Hepatocyte (in vitro differentiated cells): ENCODE measurements at regions not wholly inside any gene's neighbourhood (a gene's known extent, or its start where the extent isn't known, plus 50 kb on each side); places are given as distances from the start of the nearest gene placed in this dataset.

ENCODE experiments used
- DNase-seq: peaks from one replicate; pipeline ENCODE4 v3.0.0-alpha.2; 2016; ENCODE audit warnings: low spot score
- H2AFZ ChIP-seq: fragments of 200-600 bp; sonication (generic); 2 replicates; pipeline ENCODE4 v1.6.0; 2016; ENCODE audit warnings: antibody characterized with exemption, mild to moderate bottlenecking
- H3K27ac ChIP-seq: fragments of 200-600 bp; sonication (generic); 2 replicates; pipeline ENCODE4 v1.5.1; 2016; ENCODE audit warnings: mild to moderate bottlenecking
- H3K27me3 ChIP-seq: fragments of 200-600 bp; sonication (generic); 2 replicates; pipeline ENCODE4 v1.6.1; 2016
- H3K36me3 ChIP-seq: fragments of 200-600 bp; sonication (generic); replicated peaks from 2 replicates; pipeline ENCODE4 v1.5.1; 2016; ENCODE audit warnings: low read depth; ENCODE audit not compliant: insufficient read depth
- H3K4me1 ChIP-seq: fragments of 200-600 bp; sonication (generic); 2 replicates; pipeline ENCODE4 v1.5.1; 2016; ENCODE audit warnings: mild to moderate bottlenecking, moderate library complexity; ENCODE audit not compliant: insufficient read depth
- H3K4me2 ChIP-seq: fragments of 200-600 bp; sonication (generic); 2 replicates; pipeline ENCODE4 v1.6.0; 2016
- H3K4me3 ChIP-seq: fragments of 200-600 bp; sonication (generic); 2 replicates; pipeline ENCODE4 v1.5.1; 2016; ENCODE audit warnings: mild to moderate bottlenecking
- H3K79me2 ChIP-seq: fragments of 200-600 bp; sonication (generic); 2 replicates; pipeline ENCODE4 v1.6.0; 2017; ENCODE audit warnings: mild to moderate bottlenecking
- H3K9me2 ChIP-seq: fragments of 200-600 bp; sonication (generic); replicated peaks from 2 replicates; pipeline ENCODE4 v1.6.0; 2017; ENCODE audit warnings: mild to moderate bottlenecking; ENCODE audit not compliant: insufficient read depth
- H3K9me3 ChIP-seq: fragments of 200-600 bp; sonication (generic); 2 replicates; pipeline ENCODE4 v1.5.1; 2016; ENCODE audit warnings: low read depth, mild to moderate bottlenecking
- H4K20me1 ChIP-seq: fragments of 200-600 bp; sonication (generic); 2 replicates; pipeline ENCODE4 v1.6.0; 2016; ENCODE audit warnings: mild to moderate bottlenecking; ENCODE audit not compliant: insufficient read depth, poor library complexity, severe bottlenecking
- CTCF ChIP-seq: fragments of 200-600 bp; sonication (generic); IDR thresholded peaks from 2 replicates; pipeline ENCODE4 v1.5.1; 2016; ENCODE audit warnings: antibody characterized with exemption, mild to moderate bottlenecking; ENCODE audit not compliant: poor library complexity
- EZH2 ChIP-seq: fragments of 200-600 bp; sonication (generic); IDR thresholded peaks from 2 replicates; pipeline ENCODE4 v1.6.1; 2016; ENCODE audit warnings: antibody characterized with exemption, mild to moderate bottlenecking, borderline replicate concordance
- EZH2phosphoT487 ChIP-seq: fragments of 200-600 bp; sonication (generic); IDR thresholded peaks from one replicate; pipeline ENCODE4 v1.6.1; 2018; ENCODE audit warnings: antibody characterized with exemption, mild to moderate bottlenecking, low read depth, moderate library complexity; ENCODE audit not compliant: unreplicated experiment, severe bottlenecking
- WGBS: methylation state at CpG from one replicate; pipeline ENCODE4 v1.1.6; 2016; ENCODE audit warnings: low lambda C conversion rate; ENCODE audit errors: missing lambda C conversion rate; 5-methylcytosine and 5-hydroxymethylcytosine counted together

GRCh38 chr11:92915551-92915950 is 53.9 kb upstream of the MTNR1B start:
- H4K20me1 ChIP-seq = no peaks in the 10 kb centered on the region
- 99% methylated on average over 39 of the region's 39 CpGs for WGBS
- DNase-seq = no peak
- H3K79me2 ChIP-seq = no peaks in the 10 kb centered on the region
- H3K27ac ChIP-seq = no peak overlapping the region
- no peaks in the 10 kb centered on the region for H3K27me3 ChIP-seq
- H3K9me3 ChIP-seq = no peaks in the 10 kb centered on the region
- no peak overlapping the region for H3K4me2 ChIP-seq
- TF ChIP-seq CTCF (no peak), EZH2 (no peak), EZH2phosphoT487 (no peak)
- no peak overlapping the region for H2AFZ ChIP-seq
- H3K4me1 ChIP-seq = no peaks in the 10 kb centered on the region
- H3K36me3 ChIP-seq = no peaks in the 10 kb centered on the region
- no peak overlapping the region for H3K4me3 ChIP-seq
- H3K9me2 ChIP-seq = no peaks in the 10 kb centered on the region

GRCh38 chr11:92916299-92916698 is 53.2 kb upstream of the MTNR1B start:
- H2AFZ ChIP-seq = no peak overlapping the region
- no peak overlapping the region for H3K4me2 ChIP-seq
- H3K79me2 ChIP-seq = no peaks in the 10 kb centered on the region
- no peak overlapping the region for H3K27ac ChIP-seq
- H3K4me1 ChIP-seq = no peaks in the 10 kb centered on the region
- H4K20me1 ChIP-seq = no peaks in the 10 kb centered on the region
- no peak for TF ChIP-seq CTCF
- TF ChIP-seq EZH2 = no peak
- TF ChIP-seq EZH2phosphoT487 = no peak
- H3K4me3 ChIP-seq = no peak overlapping the region
- no peak for DNase-seq
- 83% methylated on average over 4 of the region's 4 CpGs for WGBS
- no peaks in the 10 kb centered on the region for H3K27me3 ChIP-seq
- no peaks in the 10 kb centered on the region for H3K9me3 ChIP-seq
- H3K36me3 ChIP-seq = no peaks in the 10 kb centered on the region
- H3K9me2 ChIP-seq = no peaks in the 10 kb centered on the region

GRCh38 chr11:92917927-92918326 is 51.5 kb upstream of the MTNR1B start:
- TF ChIP-seq EZH2phosphoT487 (no peak), EZH2 (no peak), CTCF (no peak)
- Histone ChIP-seq H3K27ac (no peak overlapping the region), H3K4me3 (no peak overlapping the region), H3K4me2 (no peak overlapping the region), H3K9me3 (no peaks in the 10 kb centered on the region), H2AFZ (no peak overlapping the region), H3K27me3 (no peaks in the 10 kb centered on the region), H3K79me2 (no peaks in the 10 kb centered on the region), H3K36me3 (no peaks in the 10 kb centered on the region), H3K9me2 (no peaks in the 10 kb centered on the region), H3K4me1 (no peaks in the 10 kb centered on the region), H4K20me1 (no peaks in the 10 kb centered on the region)
- WGBS = 74% methylated on average over 1 of the region's 1 CpG
- DNase-seq = no peak

GRCh38 chr11:92919048-92919447 is 50.4 kb upstream of the MTNR1B start:
- Histone ChIP-seq H2AFZ (no peak overlapping the region), H3K4me2 (no peak overlapping the region), H4K20me1 (no peaks in the 10 kb centered on the region), H3K79me2 (no peaks in the 10 kb centered on the region), H3K27ac (no peak overlapping the region), H3K4me1 (no peaks in the 10 kb centered on the region), H3K27me3 (no peaks in the 10 kb centered on the region), H3K9me2 (no peaks in the 10 kb centered on the region), H3K9me3 (no peaks in the 10 kb centered on the region), H3K4me3 (no peak overlapping the region), H3K36me3 (no peaks in the 10 kb centered on the region)
- TF ChIP-seq EZH2 (no peak), EZH2phosphoT487 (no peak), CTCF (no peak)
- DNase-seq = no peak
